RWPE1 (cell line): ENCODE measurements at regions not wholly inside any gene's neighbourhood (a gene's known extent, or its start where the extent isn't known, plus 50 kb on each side); places are given as distances from the start of the nearest gene placed in this dataset.

Experiments used
- CTCF ChIA-PET: fragments of 350-600 bp; sonication (Branson Sonifier 250); formaldehyde crosslinking; extraction: SDS; loops from one replicate; lab custom pipeline; 2021; lab: Yijun Ruan, JAX
- POLR2A ChIA-PET: fragments of 400-600 bp; formaldehyde crosslinking; extraction: SDS; loops from one replicate; lab custom pipeline; 2020; ENCODE audit warnings: antibody characterized with exemption; ENCODE audit not compliant: low non-redundant PET; lab: Yijun Ruan, JAX
- DNase-seq: peaks from one replicate; pipeline ENCODE4 v3.0.0; 2012; ENCODE audit warnings: low spot score
- H3K27ac ChIP-seq: fragments of 450-650 bp; 2 replicates; pipeline ENCODE4 v1.5.1; 2017
- CTCF ChIP-seq: fragments of 450-650 bp; conservative IDR thresholded peaks from 2 replicates; pipeline ENCODE4 v1.5.1; 2017; ENCODE audit warnings: low read depth, mild to moderate bottlenecking

DNA sequence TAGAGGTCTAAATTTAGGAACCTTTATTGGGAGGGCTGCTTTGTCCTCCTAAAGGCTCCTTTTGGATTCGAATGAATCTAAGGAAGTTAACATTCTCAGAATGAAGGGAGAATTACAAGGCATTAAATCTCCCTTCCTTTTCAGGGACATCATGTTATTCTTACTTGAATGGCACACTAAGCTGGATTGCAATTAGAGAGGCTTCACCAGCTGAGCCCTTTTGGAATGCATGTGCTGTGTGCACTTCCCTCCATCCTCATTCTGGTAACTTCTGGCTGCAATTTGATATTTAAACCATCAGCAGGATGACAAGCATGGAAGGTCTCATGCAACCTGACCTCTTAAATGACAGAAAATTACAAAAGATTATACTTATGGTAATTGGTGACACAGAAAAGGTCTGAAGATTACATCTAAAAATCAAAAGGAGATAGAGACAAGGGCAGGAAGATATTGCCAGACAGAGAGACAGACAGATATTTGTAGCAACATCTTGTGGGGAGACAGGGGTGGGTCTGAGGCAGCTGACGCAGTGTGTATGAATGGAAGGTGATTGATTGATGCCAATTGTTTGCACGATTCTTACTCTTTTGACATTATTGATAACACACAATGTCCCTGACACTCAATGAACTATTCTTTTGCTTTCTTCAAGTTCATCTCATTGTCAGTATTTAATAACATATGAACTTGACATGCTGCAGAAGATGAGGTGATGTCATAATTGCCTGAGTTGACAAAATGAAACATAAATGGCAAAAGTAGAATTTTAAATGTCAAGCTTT lies 570.8 kb upstream of the GYPC start:
- no peak for TF ChIP-seq CTCF
- no peak overlapping the region for H3K27ac ChIP-seq
- DNase-seq: no peak
- ChIA-PET POLR2A (no interaction called here), CTCF (no interaction called here)

DNA sequence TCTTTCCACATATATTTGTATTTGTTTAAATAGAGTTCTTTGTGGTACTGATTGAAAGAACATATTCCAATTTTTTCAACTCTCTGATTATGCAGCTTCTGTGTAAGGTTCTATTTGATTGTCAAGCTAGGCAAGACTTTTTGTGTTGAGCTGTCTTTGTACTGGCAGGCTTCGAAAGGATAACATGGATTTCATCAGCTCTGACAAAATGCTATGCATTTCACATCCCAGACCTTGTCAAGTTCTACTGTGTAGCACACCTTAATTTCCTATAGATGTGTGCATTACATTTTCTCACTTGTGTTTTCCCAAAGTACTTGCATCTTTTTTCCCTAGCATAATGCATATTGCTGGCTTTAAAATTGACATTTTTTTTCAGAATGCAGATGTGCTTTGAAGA lies 555.0 kb upstream of the GYPC start:
- H3K27ac ChIP-seq: no peak overlapping the region
- ChIA-PET CTCF (no interaction called here), POLR2A (no interaction called here)
- DNase-seq: no peak
- no peak for TF ChIP-seq CTCF

GRCh38 chr2:126106006-126106405 lies 550.0 kb upstream of the GYPC start:
- no peak for TF ChIP-seq CTCF
- no peak overlapping the region for H3K27ac ChIP-seq
- no peak for DNase-seq
- POLR2A ChIA-PET: no interaction called here
- CTCF ChIA-PET: no interaction called here

DNA sequence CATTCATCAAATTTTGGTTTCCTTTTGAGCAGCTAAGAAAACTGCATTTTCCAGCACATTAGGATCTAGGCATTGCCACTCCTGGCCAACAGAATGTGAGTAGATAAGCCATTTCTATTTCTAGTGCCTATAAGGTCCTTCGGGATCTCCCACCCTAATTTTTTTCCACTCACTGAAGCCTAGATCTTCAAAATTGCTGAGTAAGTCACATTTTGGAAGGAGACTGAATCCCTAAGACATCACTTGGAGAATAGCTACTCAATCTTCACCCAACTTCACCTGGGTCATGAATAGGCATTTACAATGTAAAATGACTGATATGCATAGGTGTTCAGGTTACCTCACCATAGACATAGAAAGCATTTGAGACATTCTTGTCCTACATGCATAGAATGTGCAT lies 548.1 kb upstream of the GYPC start:
- H3K27ac ChIP-seq: no peak overlapping the region
- CTCF ChIA-PET: no interaction called here
- no peak for DNase-seq
- POLR2A ChIA-PET: no interaction called here
- TF ChIP-seq CTCF: no peak

- CTCF ChIA-PET: interaction anchor here (0.8 kb wide), 1 partner anchor 11 kb away, joined by 5 read pairs; no protein-coding TSS in a partner anchor
- H3K27ac ChIP-seq: no peak overlapping the region
- POLR2A ChIA-PET: no interaction called here
- no peak for TF ChIP-seq CTCF
- no peak for DNase-seq
Observed at GRCh38 chr2:126115975-126116374, 540.0 kb upstream of the GYPC start.

GRCh38 chr2:126117886-126118285 lies 538.1 kb upstream of the GYPC start:
- no peak overlapping the region for H3K27ac ChIP-seq
- DNase-seq: no peak
- POLR2A ChIA-PET: no interaction called here
- CTCF ChIA-PET: no interaction called here
- TF ChIP-seq CTCF: no peak
